NCI-H526 treated with DMSO at 0.1 percent for 48 hours (cell line): ENCODE measurements at regions not wholly inside any gene's neighbourhood (a gene's known extent, or its start where the extent isn't known, plus 50 kb on each side); places are given as distances from the start of the nearest gene placed in this dataset.
A peak's percentile ranks its signal among the peaks of the same experiment; 100 is the strongest.

Experiments
- DNase-seq: peaks from one replicate; lab custom pipeline; 2025; lab: John Stamatoyannopoulos, UW

DNA sequence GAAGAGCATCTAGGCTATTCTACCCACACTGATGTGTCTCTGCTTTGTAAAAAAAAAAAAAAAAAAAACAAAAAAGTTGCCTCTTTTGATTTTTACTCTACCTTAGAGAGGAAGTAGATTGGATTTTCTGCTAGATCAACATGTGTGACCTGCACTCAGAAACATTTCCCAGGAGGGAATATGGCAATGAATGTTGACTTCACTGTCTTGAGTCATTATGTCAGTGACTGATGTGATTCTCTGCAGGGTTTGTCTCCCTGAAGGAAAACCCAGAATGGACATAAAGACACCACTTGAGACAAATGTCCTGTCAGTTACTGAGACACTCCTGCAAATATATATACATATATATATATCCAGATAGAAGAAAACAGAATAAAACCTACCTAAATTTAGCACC lies 370.3 kb downstream of the BMPER start:
- DNase-seq: no peak

DNA sequence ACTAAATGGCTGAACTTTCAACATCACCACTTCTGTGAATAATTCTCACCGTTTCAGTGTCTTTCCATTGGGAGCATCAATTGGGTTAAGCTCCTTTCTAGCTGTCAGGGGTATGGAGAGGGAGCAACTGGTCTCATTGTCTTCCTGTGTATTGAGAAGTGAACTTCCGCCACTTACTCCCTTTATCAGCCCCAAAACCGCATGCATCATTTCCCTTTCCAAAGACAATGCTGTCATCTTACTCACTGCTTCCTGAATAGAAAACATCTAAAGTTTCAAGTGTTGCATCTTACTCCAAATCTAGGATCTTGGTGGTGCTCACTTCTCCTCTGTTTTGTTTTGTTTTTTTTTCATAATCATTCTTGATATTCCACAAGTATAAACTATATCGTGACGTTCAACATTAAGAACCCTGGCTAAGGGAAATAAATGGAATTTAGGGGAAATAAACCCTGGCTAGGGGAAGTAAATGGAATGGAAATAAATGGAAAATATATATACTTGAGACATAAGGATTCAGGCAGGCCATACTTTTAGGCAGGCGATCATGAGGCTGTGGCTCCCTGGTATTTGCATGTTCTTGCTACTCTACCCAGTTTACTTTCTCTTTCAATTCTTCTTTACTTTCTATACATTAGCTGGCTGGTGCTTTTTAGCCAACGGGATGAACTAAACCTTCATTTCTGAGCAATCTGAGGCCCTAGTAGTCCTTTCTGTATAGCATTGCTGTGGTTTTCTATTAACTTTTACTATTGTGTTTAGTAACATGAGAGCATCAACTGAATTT lies 371.9 kb downstream of the BMPER start:
- DNase-seq: no peak

DNA sequence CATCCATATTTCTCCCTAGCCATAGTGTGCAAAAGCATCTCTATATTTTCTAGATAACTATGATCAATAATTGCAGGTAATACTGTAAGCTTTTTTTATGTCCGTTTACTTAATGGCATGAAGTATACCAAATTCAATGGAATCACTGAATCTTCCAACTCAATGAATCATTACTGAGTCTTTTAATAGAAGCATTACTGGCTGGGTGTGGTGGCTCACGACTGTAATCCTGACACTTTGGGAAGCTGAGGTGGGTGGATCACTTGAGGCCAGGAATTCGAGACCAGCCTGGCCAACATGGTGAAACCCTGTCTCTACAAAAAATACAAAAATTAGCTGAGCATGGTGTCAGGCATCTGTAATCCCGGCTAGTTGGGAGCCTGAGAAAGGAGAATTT lies 372.5 kb downstream of the BMPER start:
- DNase-seq: no peak

DNA sequence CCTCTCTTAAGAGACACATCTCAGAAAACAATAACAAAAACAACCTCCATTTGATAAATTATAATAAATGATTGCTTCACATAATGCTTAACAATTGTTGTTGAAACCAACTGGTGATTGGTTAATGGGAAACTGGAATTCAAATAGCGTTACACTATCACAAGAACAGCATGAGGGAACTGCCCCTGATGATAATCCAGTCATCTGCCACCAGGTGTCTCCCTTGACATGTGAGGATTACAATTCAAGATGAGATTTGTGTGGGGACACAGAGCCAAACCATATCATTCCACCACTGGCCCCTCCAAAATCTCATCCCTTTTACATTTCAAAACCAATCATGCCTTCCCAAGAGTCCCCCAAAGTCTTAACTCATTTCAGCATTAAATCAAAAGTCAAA lies 375.9 kb downstream of the BMPER start:
- no peak for DNase-seq

DNA sequence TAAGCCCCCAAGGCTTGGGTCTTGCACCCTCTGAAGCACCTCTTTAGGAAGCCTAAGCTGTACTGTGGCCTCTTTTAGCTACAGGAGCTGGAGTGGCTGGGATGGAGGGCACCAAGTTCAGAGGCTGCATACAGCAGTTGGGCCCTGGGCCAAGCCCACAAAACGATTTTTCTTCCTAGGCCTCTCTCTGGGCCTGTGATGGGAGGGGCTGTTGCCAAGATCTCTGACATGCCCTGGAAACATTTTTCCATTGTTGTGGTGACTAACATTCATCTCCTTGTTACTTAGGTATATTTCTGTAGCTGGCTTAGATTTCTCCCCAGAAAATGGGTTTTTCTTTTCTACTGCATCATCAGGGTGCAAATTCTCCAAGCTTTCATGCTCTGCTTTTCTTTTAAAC lies 375.7 kb upstream of the NPSR1 start:
- no peak for DNase-seq

DNA sequence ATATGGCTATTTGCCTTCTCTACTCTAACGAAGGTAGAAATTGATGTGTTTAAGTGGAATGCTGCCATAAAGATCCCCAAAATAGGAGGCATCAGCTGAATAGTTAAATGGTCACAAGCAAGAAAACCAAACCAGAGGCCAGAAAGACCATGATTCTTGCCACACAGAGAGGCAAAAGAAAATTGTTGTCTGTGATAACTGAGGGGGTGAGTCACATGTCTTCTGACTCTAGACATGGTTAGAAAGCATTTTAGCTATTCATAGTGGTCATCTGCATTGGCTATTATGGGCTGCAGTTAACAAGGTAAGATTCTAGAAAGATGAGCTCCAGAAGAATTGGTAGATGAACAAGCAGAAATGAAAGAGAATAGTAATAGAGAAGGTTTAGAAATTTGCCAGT lies 361.4 kb upstream of the NPSR1 start:
- DNase-seq: no peak

DNA sequence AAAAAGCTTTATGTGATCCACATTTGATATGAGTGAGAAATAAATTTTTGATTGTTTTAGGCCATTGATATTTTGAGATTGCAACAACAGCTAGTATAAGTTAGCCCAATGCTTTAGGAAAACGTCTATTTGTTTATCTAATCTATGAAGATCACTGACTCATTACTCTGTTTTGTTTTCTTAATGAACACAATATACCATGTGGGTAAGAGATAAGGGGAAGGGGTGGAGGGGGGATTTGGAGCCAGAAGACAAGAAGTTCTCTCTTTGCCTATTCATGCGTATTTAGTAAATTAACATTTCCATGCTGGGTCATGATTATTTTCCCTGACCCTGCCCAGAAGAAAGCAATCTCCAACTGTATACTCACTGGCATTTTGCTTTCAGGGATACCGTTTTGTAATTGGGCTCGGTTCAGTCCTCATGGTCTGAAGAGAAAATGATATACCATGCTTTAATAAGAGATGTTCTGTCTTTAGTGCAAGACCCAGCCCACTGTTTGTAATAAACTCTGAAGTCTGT lies 359.5 kb upstream of the NPSR1 start:
- DNase-seq: no peak

DNA sequence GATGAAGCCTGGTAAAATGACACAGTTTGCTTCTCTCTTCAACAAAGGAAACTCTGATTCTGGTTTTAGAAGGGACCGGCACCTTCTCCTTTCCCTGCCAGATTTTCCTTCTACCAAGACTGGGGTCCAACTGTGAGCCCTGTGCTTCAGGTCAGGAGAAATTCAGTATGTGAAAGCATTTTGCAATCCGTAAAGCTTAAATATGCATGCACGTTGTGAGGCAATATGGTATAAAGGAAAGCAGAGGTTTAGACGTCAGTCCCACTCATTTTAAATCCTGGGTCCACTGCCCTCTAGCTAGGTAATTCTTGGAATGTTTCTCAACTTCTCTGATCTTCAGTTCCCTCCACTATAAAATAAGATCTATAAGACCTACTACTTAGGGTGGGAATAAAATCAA lies 359.0 kb upstream of the NPSR1 start:
- no peak for DNase-seq

DNA sequence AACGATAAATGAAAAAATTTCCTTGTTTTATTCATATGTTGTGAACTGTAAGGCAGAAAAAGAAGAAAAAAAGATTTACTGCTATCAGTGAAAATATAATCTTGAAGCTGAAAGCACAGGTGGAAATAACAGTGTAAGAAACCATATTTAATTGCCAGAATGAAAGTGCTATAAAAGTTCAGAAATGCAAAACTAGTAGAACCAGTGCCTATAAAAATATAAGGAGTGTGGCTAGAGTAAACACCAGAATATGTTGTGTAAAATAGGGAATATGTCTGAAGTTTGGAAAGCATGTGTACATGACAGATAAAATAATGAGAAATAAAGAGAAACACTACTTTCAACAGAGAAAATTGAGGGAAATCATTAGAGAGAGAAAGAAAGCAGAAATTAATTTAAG lies 350.5 kb upstream of the NPSR1 start:
- DNase-seq: no peak

DNA sequence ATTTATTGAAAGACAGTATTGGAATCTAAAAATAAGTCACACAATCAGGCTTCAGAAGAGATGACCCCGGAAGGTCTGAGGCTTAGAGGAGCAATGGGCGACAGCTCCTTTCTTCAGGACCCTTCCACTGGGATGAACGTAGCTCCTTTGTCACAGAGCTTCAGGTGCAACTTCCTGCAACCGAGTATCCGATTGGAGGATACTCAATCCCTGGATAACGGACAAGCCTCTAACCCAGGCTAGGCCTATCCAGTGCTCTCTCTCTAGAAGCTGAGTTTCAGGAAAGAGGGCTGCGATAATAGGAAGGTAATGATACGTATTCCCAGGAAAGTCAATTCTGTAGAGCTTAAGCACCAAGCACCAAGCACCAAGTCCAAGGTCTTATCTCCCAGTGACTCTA lies 349.4 kb upstream of the NPSR1 start:
- no peak for DNase-seq

DNA sequence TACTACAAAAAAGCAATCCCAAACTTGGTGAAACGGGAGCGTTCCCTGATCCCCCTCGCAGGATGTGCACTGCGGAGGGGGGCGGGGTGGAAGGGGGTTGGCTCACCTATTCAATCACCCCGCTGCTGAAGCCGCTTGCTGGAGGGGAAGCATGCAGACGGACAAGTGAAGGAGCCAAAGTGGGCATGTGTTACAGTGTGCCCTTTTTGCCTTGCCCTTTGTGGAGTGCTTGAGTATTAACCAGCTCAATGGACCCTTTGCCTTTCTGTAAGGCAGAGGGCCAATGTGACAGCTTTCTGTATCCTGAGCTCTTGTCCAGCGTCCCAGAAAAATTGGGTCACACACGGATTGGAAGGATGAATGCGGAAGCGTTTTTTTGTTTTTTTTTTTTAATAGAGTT lies 348.9 kb upstream of the NPSR1 start:
- no peak for DNase-seq

DNA sequence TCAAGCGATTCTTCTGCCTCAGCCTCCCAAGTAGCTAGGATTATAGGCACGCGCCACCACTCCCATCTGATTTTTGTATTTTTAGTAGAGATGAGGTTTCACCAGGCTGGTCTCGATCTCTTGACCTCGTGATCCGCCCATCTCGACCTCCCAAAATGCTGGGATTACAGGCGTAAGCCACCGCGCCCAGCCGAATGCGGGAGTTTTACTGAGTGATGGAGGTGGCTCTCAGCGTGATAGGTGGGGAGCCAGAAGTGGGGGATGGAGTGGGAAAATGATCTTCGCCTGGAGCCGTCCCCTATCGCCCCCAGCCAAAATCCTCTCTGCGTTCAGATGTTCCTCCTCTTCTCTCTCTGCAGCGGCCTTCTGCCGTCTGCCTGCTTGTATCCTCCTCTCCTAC lies 348.4 kb upstream of the NPSR1 start:
- no peak for DNase-seq

DNA sequence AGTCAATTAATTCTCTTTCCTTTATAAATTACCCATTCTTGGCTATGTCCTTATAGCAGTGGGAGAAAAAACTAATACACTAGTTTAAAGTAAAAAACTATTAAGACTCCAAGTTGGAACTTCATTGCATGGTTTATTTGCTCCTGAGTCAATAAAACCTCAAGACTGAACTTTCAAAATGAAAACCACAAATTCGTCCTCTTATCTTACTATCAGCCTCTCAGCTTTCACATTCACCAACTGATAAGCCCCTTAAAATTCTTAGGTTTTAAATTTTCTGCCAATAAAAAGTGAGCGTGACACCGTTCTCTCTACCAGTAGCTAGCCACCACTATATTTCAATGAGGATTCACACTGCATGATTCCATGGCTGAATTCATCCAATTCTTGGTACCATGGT lies 346.4 kb upstream of the NPSR1 start:
- no peak for DNase-seq

DNA sequence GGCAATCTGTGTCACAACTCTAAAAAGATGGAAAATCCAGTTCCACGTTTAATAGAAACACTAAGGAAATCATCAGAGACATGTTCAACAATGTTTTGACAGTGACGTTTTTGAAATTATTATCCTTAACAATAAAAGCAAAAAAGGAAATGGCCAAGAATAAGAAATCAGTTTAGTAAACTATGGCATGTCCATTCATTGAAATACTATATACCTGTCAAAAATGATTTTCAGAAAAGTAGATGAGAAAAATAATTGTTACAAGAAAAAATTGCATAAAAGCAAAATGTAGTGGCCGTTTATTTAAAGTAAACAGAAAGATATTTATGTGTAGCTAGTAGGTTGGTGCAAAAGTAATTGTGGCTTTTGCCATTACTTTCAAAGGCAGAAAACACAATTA lies 345.4 kb upstream of the NPSR1 start:
- DNase-seq: no peak

DNA sequence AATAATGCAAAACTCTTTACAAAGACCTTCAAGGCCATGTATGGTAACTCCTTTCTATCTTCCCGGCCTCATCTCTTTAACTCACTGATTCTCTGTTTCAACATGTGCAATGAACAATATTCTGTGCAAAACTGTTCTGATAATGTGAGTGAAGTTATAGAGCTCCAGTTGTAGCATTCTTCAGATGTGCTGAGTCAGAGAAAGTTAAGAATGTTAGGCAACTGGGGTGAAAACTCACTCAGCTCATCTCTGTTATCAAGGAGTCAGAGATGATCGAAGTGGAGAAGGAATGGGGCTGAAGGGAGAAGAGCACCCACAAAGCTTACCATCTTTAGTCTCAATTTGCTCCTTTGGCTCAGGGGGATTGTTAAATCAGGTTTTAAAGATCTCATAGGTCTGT lies 344.7 kb upstream of the NPSR1 start:
- no peak for DNase-seq

DNA sequence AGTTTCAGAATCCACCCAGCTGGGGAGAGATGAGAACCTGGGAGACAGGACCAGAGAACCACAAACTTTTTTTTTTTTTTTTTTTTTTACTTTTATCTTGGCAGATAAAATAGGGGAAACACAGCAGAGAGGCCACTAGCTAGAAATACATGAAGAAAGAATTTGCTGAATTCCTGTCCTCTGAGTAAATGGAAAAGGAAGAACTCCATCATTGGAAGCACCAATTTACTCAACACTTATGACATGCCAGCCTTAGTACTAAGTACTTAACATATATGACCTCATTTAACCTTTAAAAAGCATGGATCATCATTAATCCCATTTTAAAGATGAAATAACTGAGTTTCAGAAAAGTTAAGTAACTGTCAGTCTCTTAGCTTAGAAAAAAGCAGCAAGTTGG lies 343.0 kb upstream of the NPSR1 start:
- no peak for DNase-seq

DNA sequence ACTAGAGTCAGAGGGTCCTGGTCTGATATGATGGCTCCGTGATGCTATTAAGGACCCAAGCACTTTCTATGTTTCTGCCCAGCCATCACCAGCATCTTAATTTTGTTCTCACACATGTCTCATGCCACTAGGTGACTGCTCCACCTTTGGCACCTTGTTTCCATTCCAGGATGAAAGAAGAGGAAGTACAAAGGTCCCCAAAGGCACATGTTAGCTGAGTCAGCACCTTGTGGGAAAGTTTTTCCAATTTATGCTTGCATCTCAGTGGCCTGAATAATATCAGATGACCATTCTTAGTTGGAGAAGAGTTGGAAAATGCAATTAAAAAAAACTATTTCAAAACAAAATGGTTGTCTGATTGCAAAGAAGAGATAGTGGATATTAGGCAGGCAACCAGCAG lies 341.0 kb upstream of the NPSR1 start:
- no peak for DNase-seq

DNA sequence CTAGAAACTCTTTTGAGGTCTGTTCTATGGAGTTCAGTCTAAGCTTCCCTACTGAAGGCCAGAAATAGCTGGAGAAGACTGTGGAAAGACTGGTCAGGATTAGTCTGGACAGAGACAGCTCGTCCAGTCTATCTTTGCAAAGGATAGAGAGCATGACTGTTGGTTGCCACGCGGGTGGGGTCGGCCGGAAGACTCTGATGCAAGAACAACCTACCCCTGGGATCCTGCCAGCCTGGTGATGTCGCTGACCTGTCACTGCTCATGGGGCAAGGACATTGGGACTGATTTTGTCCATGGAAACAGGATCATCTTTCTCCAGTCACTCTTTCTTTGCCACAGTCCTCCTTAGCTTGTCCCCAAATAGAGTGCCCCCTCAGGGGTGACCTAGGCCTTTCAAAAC lies 337.6 kb upstream of the NPSR1 start:
- DNase-seq: no peak

DNA sequence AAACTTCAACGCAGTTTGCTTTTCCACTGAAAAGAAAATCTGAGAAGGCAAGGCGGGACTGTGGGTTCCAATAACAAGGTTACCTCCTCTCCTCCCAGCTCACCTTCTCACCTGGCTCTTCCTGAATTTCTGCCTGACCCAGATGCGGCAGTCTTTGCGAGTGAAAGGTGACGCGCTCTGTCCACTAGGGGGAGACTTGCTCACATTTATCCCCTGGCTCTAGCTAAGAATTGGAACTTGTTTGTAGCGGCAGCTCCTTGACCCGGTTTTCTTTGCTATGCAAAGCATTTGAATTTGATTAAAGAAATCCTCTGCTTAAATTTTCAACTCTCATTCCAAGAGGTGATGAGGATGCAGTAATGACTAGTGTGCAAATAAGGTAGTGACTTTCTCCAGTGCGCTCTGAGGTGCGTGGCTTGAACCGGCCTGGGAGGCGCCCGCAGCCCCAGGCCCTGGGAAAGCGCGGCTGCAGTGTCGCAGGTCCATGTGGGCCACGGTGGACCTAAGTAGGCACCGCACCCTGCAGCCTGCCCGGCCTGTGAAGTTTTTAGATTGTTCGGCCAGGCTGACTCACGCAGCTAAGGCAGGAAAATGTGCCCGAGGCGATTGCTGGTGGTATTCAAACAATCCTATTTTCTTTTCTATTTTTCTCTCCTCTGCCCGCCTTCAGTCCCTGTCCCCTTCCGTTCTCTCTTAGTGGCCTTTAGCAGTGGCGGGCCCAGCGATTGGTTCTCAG lies 336.9 kb upstream of the NPSR1 start:
- peak; percentile 87 for DNase-seq

DNA sequence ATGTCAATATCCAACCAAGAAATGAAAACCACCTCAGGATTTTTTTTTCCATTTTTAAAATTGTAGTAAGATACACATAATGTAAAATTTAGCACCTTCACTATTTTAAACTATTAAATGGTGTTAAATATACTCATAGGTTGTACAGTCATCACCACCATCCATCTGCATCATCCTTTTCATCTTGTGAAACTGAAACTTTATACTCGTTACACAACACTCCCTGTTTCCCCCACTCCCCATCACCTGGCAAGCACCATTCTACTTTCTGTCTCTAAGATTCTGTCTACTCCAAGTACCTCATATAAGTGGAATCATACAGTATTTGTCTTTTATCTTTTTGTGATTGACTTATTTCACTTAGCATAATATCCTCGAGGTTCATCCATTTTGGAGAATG lies 335.2 kb upstream of the NPSR1 start:
- DNase-seq: no peak

DNA sequence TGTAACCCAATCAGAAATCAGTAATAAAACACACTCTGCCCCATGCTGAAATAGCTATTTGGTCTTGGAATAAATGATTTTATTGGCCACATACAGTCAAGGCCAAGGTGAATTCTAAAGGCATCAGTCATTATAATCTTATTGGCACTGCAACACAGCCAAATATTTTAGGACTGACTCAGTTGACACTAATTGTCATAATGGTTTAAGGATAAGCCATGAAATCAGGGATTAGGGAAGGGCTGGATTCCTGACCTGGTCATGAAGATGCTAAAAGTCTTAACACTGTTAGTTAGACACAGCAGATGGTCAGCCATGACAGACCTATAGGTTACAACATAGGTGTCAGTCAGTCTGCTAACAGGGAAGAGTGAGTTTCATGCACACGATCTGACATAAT lies 330.3 kb upstream of the NPSR1 start:
- no peak for DNase-seq

DNA sequence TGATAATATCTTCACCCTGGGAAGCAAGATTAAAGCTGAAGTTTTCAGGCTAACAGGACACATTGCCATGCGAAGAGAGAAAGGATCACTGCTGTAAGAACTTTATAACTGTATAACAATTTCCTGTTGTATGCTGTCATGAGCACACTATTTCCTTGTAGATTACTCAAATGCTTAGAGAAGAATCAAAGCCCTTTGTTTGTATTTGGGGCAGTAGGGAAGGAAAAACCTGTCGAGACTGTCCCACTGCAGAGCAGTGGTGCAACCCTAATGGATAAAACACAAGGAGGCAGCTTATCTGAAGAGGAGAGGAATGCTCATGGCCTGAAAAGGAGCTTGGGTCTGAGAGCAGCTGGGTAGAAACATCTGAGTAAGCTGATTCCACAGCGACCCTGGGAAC lies 327.7 kb upstream of the NPSR1 start:
- no peak for DNase-seq

DNA sequence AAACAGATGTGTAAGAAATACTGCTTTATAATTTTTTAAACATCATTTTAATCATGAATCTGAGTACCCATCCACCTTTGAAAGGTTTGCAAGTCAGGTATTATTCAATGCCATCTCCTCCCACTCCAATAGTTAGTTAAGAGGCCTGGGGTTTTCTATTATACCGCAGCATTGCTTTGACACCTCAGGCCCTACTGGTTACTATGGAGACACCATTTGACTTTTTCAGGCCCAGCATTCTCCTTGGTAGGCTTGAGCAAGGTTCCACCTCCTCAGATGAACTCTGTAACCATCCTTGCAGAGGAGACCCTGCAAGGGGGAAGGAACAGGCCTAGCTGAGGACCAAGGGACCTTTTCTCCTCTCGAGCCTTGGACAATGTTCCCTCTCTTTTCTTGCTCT lies 326.9 kb upstream of the NPSR1 start:
- DNase-seq: no peak

DNA sequence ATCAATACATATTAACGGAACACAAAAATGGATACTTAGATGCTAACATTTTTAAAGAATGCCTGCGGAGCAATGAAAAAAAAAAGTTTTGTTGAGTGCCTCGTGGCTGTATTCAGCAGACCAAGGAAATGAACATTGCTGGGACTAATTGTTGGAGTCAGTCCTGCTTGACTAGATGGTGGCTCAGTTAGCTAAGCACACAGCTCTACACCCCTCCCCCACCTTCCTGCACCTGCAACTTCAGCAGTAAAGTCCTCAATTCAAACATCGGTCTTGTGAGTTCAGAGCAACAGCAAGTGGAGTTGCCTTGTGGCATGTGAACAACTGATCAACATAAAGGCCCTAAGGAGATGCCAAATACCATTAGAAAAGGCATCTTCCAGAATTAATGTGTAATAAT lies 326.0 kb upstream of the NPSR1 start:
- DNase-seq: no peak
